RWPE1 (cell line): ENCODE measurements at regions not wholly inside any gene's neighbourhood (a gene's known extent, or its start where the extent isn't known, plus 50 kb on each side); places are given as distances from the start of the nearest gene placed in this dataset.

Experiments used
- CTCF ChIA-PET: fragments of 350-600 bp; sonication (Branson Sonifier 250); formaldehyde crosslinking; extraction: SDS; loops from one replicate; lab custom pipeline; 2021; lab: Yijun Ruan, JAX
- POLR2A ChIA-PET: fragments of 400-600 bp; formaldehyde crosslinking; extraction: SDS; loops from one replicate; lab custom pipeline; 2020; ENCODE audit warnings: antibody characterized with exemption; ENCODE audit not compliant: low non-redundant PET; lab: Yijun Ruan, JAX
- DNase-seq: peaks from one replicate; pipeline ENCODE4 v3.0.0; 2012; ENCODE audit warnings: low spot score
- H3K27ac ChIP-seq: fragments of 450-650 bp; 2 replicates; pipeline ENCODE4 v1.5.1; 2017
- CTCF ChIP-seq: fragments of 450-650 bp; conservative IDR thresholded peaks from 2 replicates; pipeline ENCODE4 v1.5.1; 2017; ENCODE audit warnings: low read depth, mild to moderate bottlenecking

- ChIA-PET POLR2A (no interaction called here), CTCF (no interaction called here)
- no peak for TF ChIP-seq CTCF
- H3K27ac ChIP-seq: no peak overlapping the region
- no peak for DNase-seq
Measured at GRCh38 chr19:28567834-28568233, 645.1 kb downstream of the UQCRFS1 start.

GRCh38 chr19:28563964-28564921 lies 648.7 kb downstream of the UQCRFS1 start:
- TF ChIP-seq CTCF: no peak
- ChIA-PET CTCF (no interaction called here), POLR2A (no interaction called here)
- no peak overlapping the region for H3K27ac ChIP-seq
- DNase-seq: no peak

- CTCF ChIA-PET: no interaction called here
- H3K27ac ChIP-seq: no peak overlapping the region
- TF ChIP-seq CTCF: no peak
- no peak for DNase-seq
- POLR2A ChIA-PET: no interaction called here
Measured at GRCh38 chr19:28560786-28561185, 652.2 kb downstream of the UQCRFS1 start.

- CTCF ChIA-PET: no interaction called here
Measured at GRCh38 chr19:28558783-28559182, 654.2 kb downstream of the UQCRFS1 start.

GRCh38 chr19:28556371-28556770 lies 656.6 kb downstream of the UQCRFS1 start:
- TF ChIP-seq CTCF: no peak
- ChIA-PET CTCF (interaction anchor here (0.6 kb wide), 1 partner anchor 972 kb away, joined by 3 read pairs; no protein-coding TSS in a partner anchor), POLR2A (no interaction called here)
- H3K27ac ChIP-seq: no peak overlapping the region
- DNase-seq: no peak

More at GRCh38 chr19:28558783-28559182, 654.2 kb downstream of the UQCRFS1 start:
- no peak for DNase-seq
- POLR2A ChIA-PET: no interaction called here
- TF ChIP-seq CTCF: no peak
- H3K27ac ChIP-seq: no peak overlapping the region

GRCh38 chr19:28555317-28555716 lies 657.6 kb downstream of the UQCRFS1 start:
- POLR2A ChIA-PET: no interaction called here

More at GRCh38 chr19:28555317-28555716, 657.6 kb downstream of the UQCRFS1 start:
- CTCF ChIA-PET: no interaction called here
- TF ChIP-seq CTCF: no peak
- DNase-seq: no peak
- H3K27ac ChIP-seq: no peak overlapping the region
